Psoas muscle (tissue), 7 donors: ENCODE measurements at regions not wholly inside any gene's neighbourhood (a gene's known extent, or its start where the extent isn't known, plus 50 kb on each side); places are given as distances from the start of the nearest gene placed in this dataset.

ENCODE experiments used
- ATAC-seq, 4 donors: fragments of 200-7000 bp; cut with Tn5 transposase; one replicate each; pipeline ENCODE4 v1.9.1; 2020; ENCODE audit warnings: moderate library complexity in 3 of 4, mild to moderate bottlenecking in 2 of 4
- DNase-seq, 2 donors: peaks; one replicate each; pipeline ENCODE4 v3.0.0-alpha.2; 2020
- H3K27ac ChIP-seq: fragments of 200-600 bp; one replicate; pipeline ENCODE4 v1.8.0; 2022
- H3K27me3 ChIP-seq, 3 donors: fragments of 200-600 bp in 1 of 3; one replicate each; pipeline versions ENCODE4 v1.6.1 to v1.8.0; 2013 to 2022; ENCODE audit warnings: low read length in 2 of 3, mild to moderate bottlenecking in 2 of 3, moderate library complexity in 1 of 3; ENCODE audit not compliant: insufficient read depth in 3 of 3
- H3K36me3 ChIP-seq, 2 donors: fragments of 200-600 bp in 1 of 2; one replicate each; pipeline versions ENCODE4 v1.6.1 to v1.8.0; 2013 to 2022; ENCODE audit warnings: low read depth in 1 of 2, mild to moderate bottlenecking in 1 of 2, moderate library complexity in 1 of 2; ENCODE audit not compliant: insufficient read depth in 1 of 2
- H3K4me1 ChIP-seq: fragments of 200-600 bp; one replicate; pipeline ENCODE4 v1.8.0; 2022
- H3K4me3 ChIP-seq: fragments of 200-600 bp; one replicate; pipeline ENCODE4 v1.8.0; 2022; ENCODE audit warnings: mild to moderate bottlenecking
- H3K9me3 ChIP-seq: fragments of 200-600 bp; one replicate; pipeline ENCODE4 v1.8.0; 2022
- WGBS, 3 donors: extraction: QIAGEN DNeasy Blood & Tissue Kit; methylation state at CpG; one replicate each; pipeline versions ENCODE4 v1.1.6 to v1.1.7; 2013; 5-methylcytosine and 5-hydroxymethylcytosine counted together
- intact Hi-C, 2 donors: fragments of 100-400 bp; cut with DNase I; formaldehyde crosslinking; loops; one replicate each; pipeline versions ENCODE4 v1.11.0 to v1.14.2; 2022
- TF ChIP-seq, protein P1 (sequence below): fragments of 200-600 bp; IDR thresholded peaks from one replicate; pipeline ENCODE4 v1.8.0; 2022; ENCODE audit warnings: antibody characterized with exemption
- donor health status: healthy with polysubstance abuse.
- donor health status: DM: no; HTN: no; CAD: no; lungs with moderate emphysema.
- donor health status: Bipolar disorder and iron deficiency.
- donor health status: healthy.
- donor health status: DM: yes; HTN: yes; CAD: no.
- donor health status: DM: no; HTN: no; CAD: no.
- donor health status: DM: yes; HTN: yes; CAD: no.

DNA sequence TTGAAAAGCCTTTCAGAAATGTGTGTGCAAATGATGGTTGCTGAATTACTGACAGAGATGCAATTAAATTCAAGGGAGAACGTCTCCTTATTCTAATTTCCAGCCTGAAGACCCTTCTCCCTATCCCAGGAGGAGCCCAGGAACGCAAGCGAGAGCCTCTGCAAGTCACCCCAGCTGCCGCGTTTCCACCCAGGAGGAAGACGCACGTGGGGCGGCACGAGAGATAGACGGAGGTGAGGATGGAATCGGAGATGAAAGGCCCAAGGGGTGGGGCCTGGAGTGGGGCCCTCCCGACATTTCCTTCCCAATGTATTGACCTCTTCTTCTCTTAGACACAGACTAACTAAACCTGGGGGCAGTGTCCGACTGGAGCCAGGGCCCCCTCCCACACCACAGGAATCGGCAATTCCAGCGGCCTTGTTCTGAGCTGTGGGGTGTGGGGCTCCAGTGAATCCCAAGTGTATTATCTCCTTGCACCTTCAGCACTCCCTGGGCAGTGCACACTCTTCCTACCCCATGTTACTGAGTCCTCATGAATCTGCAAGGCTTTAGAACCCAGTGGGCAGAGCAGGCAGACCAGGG, 322.5 kb downstream of the AJAP1 start:
- WGBS, 3 donors, result 82 to 92% (median 84%) methylated on average over 15 of the region's 15 CpGs
- Histone ChIP-seq H3K27ac (no peak overlapping the region), H3K4me3 (no peak overlapping the region), H3K36me3 (no peaks in the 10 kb centered on the region), H3K4me1 (no peaks in the 10 kb centered on the region), H3K27me3 (peaks cover 0 to 12% (median 1%) of the 10 kb centered on the region in 3 donors), H3K9me3 (no peaks in the 10 kb centered on the region)
- ATAC-seq, result no peak
- TF ChIP-seq, protein P1, sequence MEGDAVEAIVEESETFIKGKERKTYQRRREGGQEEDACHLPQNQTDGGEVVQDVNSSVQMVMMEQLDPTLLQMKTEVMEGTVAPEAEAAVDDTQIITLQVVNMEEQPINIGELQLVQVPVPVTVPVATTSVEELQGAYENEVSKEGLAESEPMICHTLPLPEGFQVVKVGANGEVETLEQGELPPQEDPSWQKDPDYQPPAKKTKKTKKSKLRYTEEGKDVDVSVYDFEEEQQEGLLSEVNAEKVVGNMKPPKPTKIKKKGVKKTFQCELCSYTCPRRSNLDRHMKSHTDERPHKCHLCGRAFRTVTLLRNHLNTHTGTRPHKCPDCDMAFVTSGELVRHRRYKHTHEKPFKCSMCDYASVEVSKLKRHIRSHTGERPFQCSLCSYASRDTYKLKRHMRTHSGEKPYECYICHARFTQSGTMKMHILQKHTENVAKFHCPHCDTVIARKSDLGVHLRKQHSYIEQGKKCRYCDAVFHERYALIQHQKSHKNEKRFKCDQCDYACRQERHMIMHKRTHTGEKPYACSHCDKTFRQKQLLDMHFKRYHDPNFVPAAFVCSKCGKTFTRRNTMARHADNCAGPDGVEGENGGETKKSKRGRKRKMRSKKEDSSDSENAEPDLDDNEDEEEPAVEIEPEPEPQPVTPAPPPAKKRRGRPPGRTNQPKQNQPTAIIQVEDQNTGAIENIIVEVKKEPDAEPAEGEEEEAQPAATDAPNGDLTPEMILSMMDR, result no peak
- intact Hi-C loops, result no loop called here
- no peak for DNase-seq

DNA sequence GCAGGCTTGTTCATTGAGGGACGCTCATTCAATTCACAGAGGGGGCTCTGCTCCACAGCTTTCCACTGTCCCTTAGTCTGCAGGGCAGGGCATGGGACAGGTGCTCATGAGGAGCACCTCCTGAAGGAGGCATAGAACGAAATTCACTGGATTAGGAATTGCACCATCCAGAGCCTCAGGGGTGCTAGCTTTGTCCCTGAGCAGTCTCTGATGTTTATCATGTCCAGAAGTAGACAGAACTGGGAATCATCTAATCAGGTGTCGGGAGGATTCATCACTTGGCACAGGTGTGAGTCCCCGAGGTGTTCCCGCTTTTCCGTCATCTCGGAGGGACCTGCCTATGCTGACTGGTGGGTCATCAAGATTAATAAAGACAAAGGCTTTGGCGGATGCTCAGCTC, 321.4 kb downstream of the AJAP1 start:
- Histone ChIP-seq H3K36me3 (no peaks in the 10 kb centered on the region), H3K9me3 (no peaks in the 10 kb centered on the region), H3K27ac (no peak overlapping the region), H3K4me3 (no peak overlapping the region), H3K27me3 (peaks cover 0 to 12% (median 1%) of the 10 kb centered on the region in 3 donors), H3K4me1 (no peaks in the 10 kb centered on the region)
- 71 to 90% (median 80%) methylated on average over 8 of the region's 8 CpGs for WGBS, 3 donors
- intact Hi-C loops, result no loop called here
- ATAC-seq, result no peak
- no peak for DNase-seq
- TF ChIP-seq, protein P1, result no peak

DNA sequence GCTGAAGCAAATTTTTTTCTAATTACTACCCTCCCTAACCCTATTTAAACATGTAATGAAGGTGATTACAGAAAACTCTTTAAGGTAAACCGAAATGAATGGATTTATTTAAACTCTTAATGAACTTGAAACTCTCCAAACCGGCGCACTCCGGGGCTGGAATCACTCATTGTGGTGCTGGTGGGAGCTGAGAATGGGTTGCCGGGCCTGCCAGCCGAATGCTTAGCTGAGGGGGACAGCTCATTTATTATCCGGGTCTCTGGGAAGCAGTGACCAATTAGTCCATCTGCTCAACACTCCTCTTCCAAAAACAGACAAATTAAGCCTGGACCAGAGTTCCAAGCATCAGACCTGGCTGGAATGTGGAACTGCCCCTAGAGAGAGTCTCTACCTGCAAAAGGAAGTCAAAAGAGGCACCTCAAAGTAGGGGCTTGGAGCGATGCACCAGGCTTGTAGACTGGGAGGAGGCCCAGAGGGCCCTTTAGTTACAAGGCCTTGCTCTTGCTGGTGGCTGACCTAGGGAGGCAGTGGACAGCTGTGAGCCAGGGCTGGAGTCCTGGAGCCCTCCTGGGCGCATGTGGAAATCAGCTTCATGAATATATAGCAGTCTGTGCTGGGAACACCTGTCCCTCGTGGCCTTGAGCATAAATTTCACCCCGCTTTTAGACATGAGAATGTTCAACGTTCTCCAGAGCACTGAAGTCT, 320.7 kb downstream of the AJAP1 start:
- peaks cover 0 to 12% (median 1%) of the 10 kb centered on the region in 3 donors for H3K27me3 ChIP-seq
- 72 to 74% (median 74%) methylated on average over 12 of the region's 12 CpGs for WGBS, 3 donors
- intact Hi-C loops, result no loop called here
- TF ChIP-seq, protein P1, result no peak
- H3K4me1 ChIP-seq, result no peaks in the 10 kb centered on the region
- no peak overlapping the region for H3K27ac ChIP-seq
- no peak overlapping the region for H3K4me3 ChIP-seq
- H3K9me3 ChIP-seq, result no peaks in the 10 kb centered on the region
- ATAC-seq (no peak), DNase-seq (no peak)
- H3K36me3 ChIP-seq, result no peaks in the 10 kb centered on the region

DNA sequence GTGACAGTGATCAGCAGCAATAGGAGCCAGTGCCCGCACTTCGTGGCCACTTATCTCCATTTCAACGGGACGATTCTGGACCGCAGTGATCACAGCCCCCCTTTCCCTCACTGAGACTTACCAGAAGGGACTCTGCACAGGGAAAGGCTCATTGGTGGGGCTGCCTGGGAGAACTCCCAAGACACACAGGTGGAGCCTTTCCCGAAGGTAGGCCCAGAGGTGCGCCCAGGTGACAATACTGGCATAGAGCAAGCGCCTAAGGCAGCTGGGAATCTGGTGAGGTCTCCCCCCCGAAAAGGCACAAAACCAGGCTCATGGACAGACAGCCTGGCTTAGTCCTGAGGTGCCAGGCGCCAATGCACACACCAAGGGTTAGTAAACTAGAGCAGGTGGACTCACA, 318.9 kb downstream of the AJAP1 start:
- Histone ChIP-seq H3K27ac (no peak overlapping the region), H3K27me3 (peaks cover 0 to 12% (median 1%) of the 10 kb centered on the region in 3 donors), H3K36me3 (no peaks in the 10 kb centered on the region), H3K9me3 (no peaks in the 10 kb centered on the region), H3K4me3 (no peak overlapping the region), H3K4me1 (no peaks in the 10 kb centered on the region)
- intact Hi-C loops, result no loop called here
- TF ChIP-seq, protein P1, result no peak
- no peak for ATAC-seq
- 88 to 96% (median 94%) methylated on average over 10 of the region's 10 CpGs for WGBS, 3 donors
- DNase-seq, result no peak
